Activated T-cell treated with anti-CD3 and anti-CD28 coated beads, Interleukin-2, amount 50 U/mL, for 72 hours (primary cell): ENCODE measurements at regions not wholly inside any gene's neighbourhood (a gene's known extent, or its start where the extent isn't known, plus 50 kb on each side); places are given as distances from the start of the nearest gene placed in this dataset.

ENCODE experiments used
- ATAC-seq, 2 donors: fragments of 150-1000 bp; cut with Tn5 transposase; replicated peaks in 1 of 2; 2 replicates each; pipeline ENCODE4 v1.10.0; 2021; ENCODE audit warnings: moderate library complexity in 2 of 2, mild to moderate bottlenecking in 1 of 2
- DNase-seq, 2 donors: peaks; one replicate each; pipeline ENCODE4 v3.0.0; 2021 to 2022; ENCODE audit warnings: mixed read lengths in 1 of 2
- H3K27ac Mint-ChIP-seq: one replicate; pipeline ENCODE4 v1.8.0; 2022; ENCODE audit warnings: mild to moderate bottlenecking, moderate library complexity, mixed read lengths
- H3K27me3 Mint-ChIP-seq: one replicate; pipeline ENCODE4 v1.8.0; 2022; ENCODE audit warnings: low read depth, mixed read lengths
- H3K36me3 Mint-ChIP-seq, 2 donors: one replicate each; pipeline ENCODE4 v1.8.0; 2022; ENCODE audit warnings: mixed read lengths in 2 of 2, mild to moderate bottlenecking in 1 of 2; ENCODE audit not compliant: insufficient read depth in 2 of 2
- H3K4me1 Mint-ChIP-seq: one replicate; pipeline ENCODE4 v1.8.0; 2022; ENCODE audit warnings: low read depth, mixed read lengths
- H3K4me3 Mint-ChIP-seq, 2 donors: one replicate each; pipeline ENCODE4 v1.8.0; 2022; ENCODE audit warnings: mild to moderate bottlenecking in 2 of 2, mixed read lengths in 2 of 2, moderate library complexity in 2 of 2
- H3K9me3 Mint-ChIP-seq, 2 donors: one replicate each; pipeline ENCODE4 v1.8.0; 2022; ENCODE audit warnings: mixed read lengths in 2 of 2

- H3K27me3 Mint-ChIP-seq, result peaks cover 15% of the 10 kb centered on the region
- ATAC-seq (no peak), DNase-seq (no peak)
- H3K9me3 Mint-ChIP-seq, result peaks cover 0 to 3% of the 10 kb centered on the region in 2 donors
- H3K27ac Mint-ChIP-seq, result no peak overlapping the region
- H3K36me3 Mint-ChIP-seq, result no peaks in the 10 kb centered on the region
- H3K4me1 Mint-ChIP-seq, result no peaks in the 10 kb centered on the region
- H3K4me3 Mint-ChIP-seq, result no peak overlapping the region
These were observed 276.9 kb upstream of the WWC1 start for GRCh38 chr5:168014433-168015123.

GRCh38 chr5:168015506-168015905, 275.9 kb upstream of the WWC1 start:
- Mint-ChIP-seq H3K9me3 (peaks cover 0 to 3% of the 10 kb centered on the region in 2 donors), H3K36me3 (no peaks in the 10 kb centered on the region), H3K27ac (no peak overlapping the region), H3K27me3 (peaks cover 15% of the 10 kb centered on the region), H3K4me1 (no peaks in the 10 kb centered on the region), H3K4me3 (no peak overlapping the region)
- ATAC-seq (no peak), DNase-seq (no peak)

- ATAC-seq (no peak), DNase-seq (no peak)
- no peak overlapping the region for H3K27ac Mint-ChIP-seq
- peaks cover 0 to 5% of the 10 kb centered on the region in 2 donors for H3K9me3 Mint-ChIP-seq
- peaks cover 15% of the 10 kb centered on the region for H3K27me3 Mint-ChIP-seq
- no peak overlapping the region for H3K4me3 Mint-ChIP-seq
- no peaks in the 10 kb centered on the region for H3K36me3 Mint-ChIP-seq
- H3K4me1 Mint-ChIP-seq, result no peaks in the 10 kb centered on the region
These were observed 274.1 kb upstream of the WWC1 start for GRCh38 chr5:168017313-168017712.

GRCh38 chr5:168019143-168019542, 272.3 kb upstream of the WWC1 start:
- Mint-ChIP-seq H3K9me3 (peaks cover 0 to 5% of the 10 kb centered on the region in 2 donors), H3K27me3 (peaks cover 15% of the 10 kb centered on the region), H3K27ac (no peak overlapping the region), H3K36me3 (no peaks in the 10 kb centered on the region), H3K4me1 (no peaks in the 10 kb centered on the region), H3K4me3 (no peak overlapping the region)
- ATAC-seq (no peak), DNase-seq (no peak)

- ATAC-seq (no peak), DNase-seq (no peak)
- Mint-ChIP-seq H3K36me3 (no peaks in the 10 kb centered on the region), H3K27ac (no peak overlapping the region), H3K27me3 (peaks cover 15% of the 10 kb centered on the region), H3K4me1 (no peaks in the 10 kb centered on the region), H3K9me3 (peaks cover 0 to 5% of the 10 kb centered on the region in 2 donors), H3K4me3 (no peak overlapping the region)
These were observed 270.7 kb upstream of the WWC1 start for GRCh38 chr5:168020542-168021294.

- Mint-ChIP-seq H3K36me3 (no peaks in the 10 kb centered on the region), H3K9me3 (peaks cover 0 to 5% of the 10 kb centered on the region in 2 donors), H3K27me3 (peaks cover 15% of the 10 kb centered on the region), H3K4me1 (no peaks in the 10 kb centered on the region), H3K27ac (no peak overlapping the region), H3K4me3 (no peak overlapping the region)
- ATAC-seq (no peak), DNase-seq (no peak)
These were observed 268.8 kb upstream of the WWC1 start for GRCh38 chr5:168022446-168023169.

- H3K9me3 Mint-ChIP-seq, result peaks cover 0 to 5% of the 10 kb centered on the region in 2 donors
- H3K27ac Mint-ChIP-seq, result no peak overlapping the region
- H3K4me3 Mint-ChIP-seq, result no peak overlapping the region
- no peaks in the 10 kb centered on the region for H3K36me3 Mint-ChIP-seq
- peaks cover 12% of the 10 kb centered on the region for H3K27me3 Mint-ChIP-seq
- DNase-seq, result no peak
- no peaks in the 10 kb centered on the region for H3K4me1 Mint-ChIP-seq
- no peak for ATAC-seq
These were observed 268.3 kb upstream of the WWC1 start for GRCh38 chr5:168023191-168023590.

GRCh38 chr5:168024306-168024705, 267.1 kb upstream of the WWC1 start:
- ATAC-seq (no peak), DNase-seq (no peak)
- Mint-ChIP-seq H3K4me3 (no peak overlapping the region), H3K27ac (no peak overlapping the region), H3K9me3 (peaks cover 0 to 2% of the 10 kb centered on the region in 2 donors), H3K36me3 (no peaks in the 10 kb centered on the region), H3K4me1 (no peaks in the 10 kb centered on the region), H3K27me3 (peaks cover under 1% of the 10 kb centered on the region)

GRCh38 chr5:168027007-168027406, 264.4 kb upstream of the WWC1 start:
- Mint-ChIP-seq H3K27me3 (no peaks in the 10 kb centered on the region), H3K4me3 (no peak overlapping the region), H3K27ac (no peak overlapping the region), H3K4me1 (no peaks in the 10 kb centered on the region), H3K36me3 (no peaks in the 10 kb centered on the region), H3K9me3 (peaks cover 0 to 3% of the 10 kb centered on the region in 2 donors)
- ATAC-seq (no peak), DNase-seq (no peak)

GRCh38 chr5:168030912-168031311, 260.5 kb upstream of the WWC1 start:
- no peak for ATAC-seq
- no peak overlapping the region for H3K27ac Mint-ChIP-seq
- H3K9me3 Mint-ChIP-seq, result peaks cover 0 to 3% of the 10 kb centered on the region in 2 donors
- H3K4me3 Mint-ChIP-seq, result no peak overlapping the region
- H3K4me1 Mint-ChIP-seq, result no peaks in the 10 kb centered on the region
- no peaks in the 10 kb centered on the region for H3K36me3 Mint-ChIP-seq
- no peak for DNase-seq
- H3K27me3 Mint-ChIP-seq, result no peaks in the 10 kb centered on the region

- ATAC-seq (no peak), DNase-seq (no peak)
- Mint-ChIP-seq H3K27me3 (no peaks in the 10 kb centered on the region), H3K36me3 (no peaks in the 10 kb centered on the region), H3K4me3 (no peak overlapping the region), H3K9me3 (peaks cover 0 to 3% of the 10 kb centered on the region in 2 donors), H3K27ac (no peak overlapping the region), H3K4me1 (no peaks in the 10 kb centered on the region)
These were observed 259.8 kb upstream of the WWC1 start for GRCh38 chr5:168031614-168032013.

- Mint-ChIP-seq H3K4me1 (no peaks in the 10 kb centered on the region), H3K36me3 (no peaks in the 10 kb centered on the region), H3K27me3 (no peaks in the 10 kb centered on the region), H3K27ac (no peak overlapping the region), H3K4me3 (no peak overlapping the region), H3K9me3 (no peaks in the 10 kb centered on the region)
- DNase-seq (no peak), ATAC-seq (no peak)
These were observed 252.4 kb upstream of the WWC1 start for GRCh38 chr5:168039039-168039438.

GRCh38 chr5:168039566-168040248, 251.7 kb upstream of the WWC1 start:
- Mint-ChIP-seq H3K4me1 (no peaks in the 10 kb centered on the region), H3K9me3 (no peaks in the 10 kb centered on the region), H3K27ac (no peak overlapping the region), H3K27me3 (no peaks in the 10 kb centered on the region), H3K36me3 (no peaks in the 10 kb centered on the region), H3K4me3 (no peak overlapping the region)
- ATAC-seq (no peak), DNase-seq (no peak)
